Uterus (tissue), 2 donors: ENCODE measurements at regions not wholly inside any gene's neighbourhood (a gene's known extent, or its start where the extent isn't known, plus 50 kb on each side); places are given as distances from the start of the nearest gene placed in this dataset.

Experiments
- CTCF ChIP-seq, 4 experiments: fragments of 200-600 bp in 2 of 4; fragments of 450-650 bp in 2 of 4; sonication (generic) in 2 of 4; IDR thresholded peaks; one replicate each; pipeline ENCODE4 v1.5.1; 2016 to 2019; ENCODE audit warnings: antibody characterized with exemption in 4 of 4, mild to moderate bottlenecking in 2 of 4, moderate library complexity in 1 of 4
- POLR2A ChIP-seq, 2 donors: fragments of 450-650 bp; IDR thresholded peaks; one replicate each; pipeline ENCODE4 v1.6.1; 2016; ENCODE audit warnings: antibody characterized with exemption in 2 of 2, mild to moderate bottlenecking in 1 of 2, moderate library complexity in 1 of 2

DNA sequence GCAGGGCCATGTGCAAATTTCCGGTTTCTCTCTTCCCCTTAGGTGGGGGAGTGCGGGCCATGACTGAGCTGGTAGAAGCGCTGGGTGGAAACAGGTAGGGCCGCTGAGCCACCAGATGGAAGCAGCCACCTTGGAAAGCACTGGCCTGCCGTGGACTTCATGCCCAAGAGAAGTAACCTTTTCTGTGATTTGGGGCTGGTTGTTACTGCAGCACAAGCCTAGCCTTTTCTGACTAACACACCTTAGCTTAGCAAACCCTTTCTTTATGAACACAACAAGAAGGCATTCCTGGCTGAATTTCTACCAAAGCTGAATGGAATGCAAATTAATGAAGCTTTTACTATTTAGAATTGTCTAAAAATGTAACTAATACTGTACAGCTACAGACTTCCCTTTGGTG, 149.6 kb upstream of the UBE2E1 start:
- TF ChIP-seq CTCF (IDR thresholded peaks at IDR 0.05) (no peak), POLR2A (IDR thresholded peaks at IDR 0.05) (no peak)
